Gastrocnemius medialis (tissue), 4 donors: ENCODE measurements at regions not wholly inside any gene's neighbourhood (a gene's known extent, or its start where the extent isn't known, plus 50 kb on each side); places are given as distances from the start of the nearest gene placed in this dataset.

Experiments
- POLR2A ChIP-seq, 2 donors: fragments of 450-650 bp; IDR thresholded peaks; one replicate each; pipeline ENCODE4 v1.6.1; 2017; ENCODE audit warnings: antibody characterized with exemption in 2 of 2, mild to moderate bottlenecking in 2 of 2, moderate library complexity in 2 of 2
- TF ChIP-seq, protein P1 (sequence below), 5 experiments: fragments of 450-650 bp in 3 of 5; fragments of 200-600 bp in 2 of 5; sonication (generic) in 2 of 5; IDR thresholded peaks in 4 of 5; conservative IDR thresholded peaks in 1 of 5; 1 replicate in 4 of 5; 2 replicates in 1 of 5; pipeline ENCODE4 v1.5.1; 2016 to 2019; ENCODE audit warnings: antibody characterized with exemption in 5 of 5, mild to moderate bottlenecking in 3 of 5, moderate library complexity in 3 of 5

DNA sequence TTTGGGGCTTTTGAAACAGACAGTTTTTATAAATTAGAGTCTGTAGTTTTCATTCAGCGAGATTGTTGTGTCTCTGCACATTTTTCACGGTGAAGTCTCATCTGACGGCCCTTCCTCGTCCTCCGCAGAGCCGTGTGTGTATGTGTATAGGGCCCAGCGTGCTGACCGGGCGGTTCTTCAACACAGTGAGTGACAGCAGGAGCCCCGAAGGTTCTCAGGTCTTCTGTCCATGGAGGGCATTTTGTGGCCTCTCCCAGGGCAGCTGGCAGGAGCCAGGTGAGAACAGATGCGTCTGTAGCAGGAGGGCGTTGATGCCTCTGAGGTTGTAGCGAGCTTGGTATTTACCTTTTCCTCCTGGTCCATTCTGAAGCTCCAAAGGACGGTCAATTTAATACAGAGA lies 116.0 kb upstream of the LPCAT1 start:
- TF ChIP-seq, protein P1, sequence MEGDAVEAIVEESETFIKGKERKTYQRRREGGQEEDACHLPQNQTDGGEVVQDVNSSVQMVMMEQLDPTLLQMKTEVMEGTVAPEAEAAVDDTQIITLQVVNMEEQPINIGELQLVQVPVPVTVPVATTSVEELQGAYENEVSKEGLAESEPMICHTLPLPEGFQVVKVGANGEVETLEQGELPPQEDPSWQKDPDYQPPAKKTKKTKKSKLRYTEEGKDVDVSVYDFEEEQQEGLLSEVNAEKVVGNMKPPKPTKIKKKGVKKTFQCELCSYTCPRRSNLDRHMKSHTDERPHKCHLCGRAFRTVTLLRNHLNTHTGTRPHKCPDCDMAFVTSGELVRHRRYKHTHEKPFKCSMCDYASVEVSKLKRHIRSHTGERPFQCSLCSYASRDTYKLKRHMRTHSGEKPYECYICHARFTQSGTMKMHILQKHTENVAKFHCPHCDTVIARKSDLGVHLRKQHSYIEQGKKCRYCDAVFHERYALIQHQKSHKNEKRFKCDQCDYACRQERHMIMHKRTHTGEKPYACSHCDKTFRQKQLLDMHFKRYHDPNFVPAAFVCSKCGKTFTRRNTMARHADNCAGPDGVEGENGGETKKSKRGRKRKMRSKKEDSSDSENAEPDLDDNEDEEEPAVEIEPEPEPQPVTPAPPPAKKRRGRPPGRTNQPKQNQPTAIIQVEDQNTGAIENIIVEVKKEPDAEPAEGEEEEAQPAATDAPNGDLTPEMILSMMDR (IDR thresholded peaks at IDR 0.05 in 4 of 5, conservative IDR thresholded peaks at IDR 0.05 in 1 of 5): no peak
- no peak for TF ChIP-seq POLR2A (IDR thresholded peaks at IDR 0.05)
